GM23248 (cell line): ENCODE measurements at regions not wholly inside any gene's neighbourhood (a gene's known extent, or its start where the extent isn't known, plus 50 kb on each side); places are given as distances from the start of the nearest gene placed in this dataset.
A peak's percentile ranks its signal among the peaks of the same experiment; 100 is the strongest.

Experiments used
- DNase-seq: peaks from one replicate; pipeline ENCODE4 v3.0.0-alpha.2; 2015
- H2AFZ ChIP-seq: fragments of 200-600 bp; sonication (generic); 2 replicates; pipeline ENCODE4 v1.6.1; 2016; ENCODE audit warnings: antibody characterized with exemption
- H3F3A ChIP-seq: fragments of 200-600 bp; sonication (generic); 2 replicates; pipeline ENCODE4 v1.6.1; 2016; ENCODE audit warnings: mild to moderate bottlenecking, antibody characterized with exemption, mixed run types; ENCODE audit not compliant: insufficient read depth
- H3K27ac ChIP-seq: fragments of 200-600 bp; sonication (generic); 2 replicates; pipeline ENCODE4 v1.5.1; 2016; ENCODE audit warnings: mild to moderate bottlenecking
- H3K27me3 ChIP-seq: fragments of 200-600 bp; sonication (generic); replicated peaks from 2 replicates; pipeline ENCODE4 v1.6.1; 2016; ENCODE audit warnings: mild to moderate bottlenecking; ENCODE audit not compliant: insufficient read depth
- H3K36me3 ChIP-seq: fragments of 200-600 bp; sonication (generic); 2 replicates; pipeline ENCODE4 v1.6.1; 2016; ENCODE audit warnings: low read depth, mild to moderate bottlenecking
- H3K4me1 ChIP-seq: fragments of 200-600 bp; sonication (generic); 2 replicates; pipeline ENCODE4 v1.6.1; 2016; ENCODE audit warnings: mild to moderate bottlenecking; ENCODE audit not compliant: insufficient read depth
- H3K4me2 ChIP-seq: fragments of 200-600 bp; sonication (generic); one replicate; pipeline ENCODE4 v1.6.1; 2016; ENCODE audit warnings: mild to moderate bottlenecking; ENCODE audit not compliant: unreplicated experiment
- H3K4me3 ChIP-seq: fragments of 200-600 bp; sonication (generic); 2 replicates; pipeline ENCODE4 v1.5.1; 2016; ENCODE audit warnings: mild to moderate bottlenecking
- H3K79me2 ChIP-seq: fragments of 200-600 bp; sonication (generic); 2 replicates; pipeline ENCODE4 v1.6.1; 2016; ENCODE audit warnings: mild to moderate bottlenecking; ENCODE audit not compliant: insufficient read depth
- H3K9ac ChIP-seq: fragments of 200-600 bp; sonication (generic); 2 replicates; pipeline ENCODE4 v1.6.1; 2016; ENCODE audit warnings: mild to moderate bottlenecking
- H3K9me2 ChIP-seq: fragments of 200-600 bp; sonication (generic); 2 replicates; pipeline ENCODE4 v1.6.1; 2016; ENCODE audit warnings: mixed run types, mild to moderate bottlenecking, moderate library complexity; ENCODE audit not compliant: insufficient read depth
- H3K9me3 ChIP-seq: fragments of 200-600 bp; sonication (generic); one replicate; pipeline ENCODE4 v1.6.1; 2017; ENCODE audit warnings: low read depth
- H4K20me1 ChIP-seq: fragments of 200-600 bp; sonication (generic); 2 replicates; pipeline ENCODE4 v1.6.0; 2016; ENCODE audit not compliant: insufficient read depth
- EZH2 ChIP-seq: fragments of 200-600 bp; sonication (generic); IDR thresholded peaks from 2 replicates; pipeline ENCODE4 v1.6.1; 2018; ENCODE audit warnings: antibody characterized with exemption, mild to moderate bottlenecking; ENCODE audit not compliant: insufficient read depth, poor library complexity, severe bottlenecking
- EZH2phosphoT487 ChIP-seq: fragments of 200-600 bp; sonication (generic); IDR thresholded peaks from 2 replicates; pipeline ENCODE4 v1.6.1; 2018; ENCODE audit warnings: antibody characterized with exemption, moderate library complexity, mild to moderate bottlenecking, low read depth; ENCODE audit not compliant: insufficient read depth
- whole genome bisulfite sequencing, 2 experiments: methylation state at CpG; one replicate each; pipeline ENCODE4 v1.1.6; 2015 to 2017; ENCODE audit warnings: low lambda C conversion rate in 2 of 2, low coverage in 1 of 2; ENCODE audit errors: missing lambda C conversion rate in 2 of 2; 5-methylcytosine and 5-hydroxymethylcytosine counted together
- in situ Hi-C: fragments of 300-500 bp; cut with MboI; formaldehyde crosslinking; loops from 2 replicates; pipeline ENCODE4 v1.15.0; 2020

- in situ Hi-C loops = no loop called here
Measured at GRCh38 chr1:96981181-96981580, 259.6 kb downstream of the PTBP2 start.

GRCh38 chr1:96982118-96982517 lies 260.5 kb downstream of the PTBP2 start:
- no peaks in the 10 kb centered on the region for H3F3A ChIP-seq
- WGBS, 2 experiments = 94% methylated on average over 3 of the region's 3 CpGs
- no peaks in the 10 kb centered on the region for H3K79me2 ChIP-seq
- H4K20me1 ChIP-seq = no peaks in the 10 kb centered on the region
- in situ Hi-C loops = no loop called here
- no peak for DNase-seq
- no peaks in the 10 kb centered on the region for H3K9me3 ChIP-seq
- H2AFZ ChIP-seq = no peak overlapping the region
- H3K9ac ChIP-seq = no peak overlapping the region
- H3K4me2 ChIP-seq = no peak overlapping the region
- H3K4me3 ChIP-seq = no peak overlapping the region
- no peaks in the 10 kb centered on the region for H3K9me2 ChIP-seq
- no peaks in the 10 kb centered on the region for H3K27me3 ChIP-seq
- no peak for TF ChIP-seq EZH2
- no peak for TF ChIP-seq EZH2phosphoT487
- H3K36me3 ChIP-seq = no peaks in the 10 kb centered on the region
- H3K27ac ChIP-seq = no peak overlapping the region
- H3K4me1 ChIP-seq = no peaks in the 10 kb centered on the region

More at GRCh38 chr1:96981181-96981580, 259.6 kb downstream of the PTBP2 start:
- H3K79me2 ChIP-seq = no peaks in the 10 kb centered on the region
- no peaks in the 10 kb centered on the region for H4K20me1 ChIP-seq
- no peaks in the 10 kb centered on the region for H3K9me3 ChIP-seq
- no peak overlapping the region for H3K4me2 ChIP-seq
- DNase-seq = no peak
- no peak overlapping the region for H3K9ac ChIP-seq
- no peaks in the 10 kb centered on the region for H3K36me3 ChIP-seq
- H3K9me2 ChIP-seq = no peaks in the 10 kb centered on the region
- no peaks in the 10 kb centered on the region for H3K27me3 ChIP-seq
- no peak overlapping the region for H3K4me3 ChIP-seq
- no peak for TF ChIP-seq EZH2
- TF ChIP-seq EZH2phosphoT487 = no peak
- H3F3A ChIP-seq = no peaks in the 10 kb centered on the region
- H3K4me1 ChIP-seq = no peaks in the 10 kb centered on the region
- H2AFZ ChIP-seq = no peak overlapping the region
- no peak overlapping the region for H3K27ac ChIP-seq

GRCh38 chr1:96983866-96984265 lies 262.3 kb downstream of the PTBP2 start:
- H3K4me2 ChIP-seq = no peak overlapping the region
- no peaks in the 10 kb centered on the region for H3K27me3 ChIP-seq
- H3K9ac ChIP-seq = no peak overlapping the region
- H3K79me2 ChIP-seq = no peaks in the 10 kb centered on the region
- no peaks in the 10 kb centered on the region for H4K20me1 ChIP-seq
- H3F3A ChIP-seq = no peaks in the 10 kb centered on the region
- no peak overlapping the region for H3K4me3 ChIP-seq
- no peaks in the 10 kb centered on the region for H3K9me3 ChIP-seq
- no peak overlapping the region for H2AFZ ChIP-seq
- no peaks in the 10 kb centered on the region for H3K4me1 ChIP-seq
- in situ Hi-C loops = no loop called here
- 82 to 85% methylated on average over 8 of the region's 8 CpGs for WGBS, 2 experiments
- DNase-seq = no peak
- TF ChIP-seq EZH2 = no peak
- no peak for TF ChIP-seq EZH2phosphoT487
- H3K9me2 ChIP-seq = no peaks in the 10 kb centered on the region
- H3K36me3 ChIP-seq = no peaks in the 10 kb centered on the region
- H3K27ac ChIP-seq = no peak overlapping the region

- H4K20me1 ChIP-seq = no peaks in the 10 kb centered on the region
- DNase-seq = peak; percentile 30
- H3K4me3 ChIP-seq = no peak overlapping the region
- no peak overlapping the region for H2AFZ ChIP-seq
- H3K9me3 ChIP-seq = no peaks in the 10 kb centered on the region
- no peak for TF ChIP-seq EZH2phosphoT487
- no peak for TF ChIP-seq EZH2
- 72 to 74% methylated on average over 5 of the region's 5 CpGs for WGBS, 2 experiments
- H3K9ac ChIP-seq = no peak overlapping the region
- no peaks in the 10 kb centered on the region for H3K4me1 ChIP-seq
- H3K36me3 ChIP-seq = no peaks in the 10 kb centered on the region
- no peaks in the 10 kb centered on the region for H3K79me2 ChIP-seq
- in situ Hi-C loops = no loop called here
- H3K9me2 ChIP-seq = no peaks in the 10 kb centered on the region
- no peaks in the 10 kb centered on the region for H3K27me3 ChIP-seq
- H3F3A ChIP-seq = no peaks in the 10 kb centered on the region
- H3K27ac ChIP-seq = no peak overlapping the region
- no peak overlapping the region for H3K4me2 ChIP-seq
Measured at GRCh38 chr1:96987186-96987703, 265.7 kb downstream of the PTBP2 start.

- no peak overlapping the region for H3K4me3 ChIP-seq
- no peaks in the 10 kb centered on the region for H4K20me1 ChIP-seq
- H3F3A ChIP-seq = 0 out of 2 replicates have a peak, but pooled peaks cover 3% of the 10 kb centered on the region
- no peak for DNase-seq
- H3K9ac ChIP-seq = no peak overlapping the region
- in situ Hi-C loops = no loop called here
- no peaks in the 10 kb centered on the region for H3K79me2 ChIP-seq
- H3K9me2 ChIP-seq = no peaks in the 10 kb centered on the region
- WGBS, 2 experiments = 50 to 73% methylated on average over 2 of the region's 2 CpGs
- H3K27me3 ChIP-seq = no peaks in the 10 kb centered on the region
- H3K4me1 ChIP-seq = peaks cover 9% of the 10 kb centered on the region; the same call in 1 of the 2 replicates
- H3K4me2 ChIP-seq = no peak overlapping the region
- H2AFZ ChIP-seq = no peak overlapping the region
- H3K27ac ChIP-seq = no peak overlapping the region
- no peaks in the 10 kb centered on the region for H3K9me3 ChIP-seq
- H3K36me3 ChIP-seq = no peaks in the 10 kb centered on the region
- TF ChIP-seq EZH2phosphoT487 (no peak), EZH2 (no peak)
Measured at GRCh38 chr1:96989302-96989701, 267.7 kb downstream of the PTBP2 start.
